K562 (cell line): ENCODE measurements at regions not wholly inside any gene's neighbourhood (a gene's known extent, or its start where the extent isn't known, plus 50 kb on each side); places are given as distances from the start of the nearest gene placed in this dataset.

Experiments
- ATAC-seq: fragments of 200-7000 bp; cut with Tn5 transposase; 3 replicates; pipeline ENCODE4 v1.9.1; 2020; ENCODE audit warnings: moderate library complexity
- BruUV-seq: library from RNA; stranded (reverse); fragments of 400-500 nt; replicated peaks from 2 replicates; lab custom pipeline; 2021; lab: Mats Ljungman, UMichigan
- CTCF ChIA-PET: fragments of 300-600 bp; formaldehyde crosslinking; extraction: SDS; loops from one replicate; lab custom pipeline; 2021; ENCODE audit warnings: low intra/inter-chr PET ratio; lab: Yijun Ruan, JAX
- POLR2A ChIA-PET: fragments of 300-600, 350-650 bp; sonication (Branson Sonifier 250); formaldehyde crosslinking; extraction: SDS; loops from one replicate; lab custom pipeline; 2021; ENCODE audit warnings: antibody characterized with exemption, inconsistent platforms; lab: Yijun Ruan, JAX
- DNase-seq, 4 experiments: peaks; one replicate each; pipeline versions ENCODE4 v3.0.0 to v3.0.0-alpha.2; 2011 to 2018; ENCODE audit warnings: low spot score in 3 of 4, mixed read lengths in 3 of 4; ENCODE audit errors: extremely low read depth in 1 of 4
- FAIRE-seq: peaks from 2 replicates; lab custom pipeline; 2011; peaks lifted over from hg19 to GRCh38; lab: Jason Lieb, UNC
- H2AFZ ChIP-seq: 2 replicates; pipeline ENCODE4 v1.6.0; 2011; ENCODE audit warnings: low read depth, low read length, control low read depth, inconsistent platforms
- H3K27ac ChIP-seq: fragments of 200-600 bp; 3 replicates; pipeline ENCODE4 v1.8.0; 2011; ENCODE audit warnings: low read depth, mild to moderate bottlenecking, control low read depth, inconsistent platforms, low read length, moderate library complexity, mixed read lengths; ENCODE audit errors: extremely low read depth
- H3K27me3 ChIP-seq, 2 experiments: fragments of 300-600 bp in 1 of 2; 2 replicates in 1 of 2; 3 replicates in 1 of 2; pipeline versions ENCODE4 v1.6.0 to v1.8.0; 2011; ENCODE audit warnings: inconsistent platforms in 2 of 2, low read length in 2 of 2, mild to moderate bottlenecking in 1 of 2, mixed read lengths in 1 of 2, moderate library complexity in 1 of 2; ENCODE audit not compliant: control insufficient read depth in 2 of 2, insufficient read depth in 2 of 2
- H3K36me3 ChIP-seq: fragments of 300-600 bp; 3 replicates; pipeline ENCODE4 v1.8.0; 2011; ENCODE audit warnings: mild to moderate bottlenecking, low read length, inconsistent platforms; ENCODE audit not compliant: control insufficient read depth, insufficient read depth
- H3K4me1 ChIP-seq, 2 experiments: fragments of 200-600 bp in 1 of 2; replicated peaks in 1 of 2; 2 replicates in 1 of 2; 3 replicates in 1 of 2; pipeline versions ENCODE4 v1.5.1 to v1.8.0; 2011; ENCODE audit warnings: inconsistent platforms in 2 of 2, low read length in 2 of 2, mild to moderate bottlenecking in 1 of 2, mixed read lengths in 1 of 2, moderate library complexity in 1 of 2; ENCODE audit not compliant: control insufficient read depth in 2 of 2, insufficient read depth in 2 of 2
- H3K4me2 ChIP-seq: 2 replicates; pipeline ENCODE4 v1.6.1; 2011; ENCODE audit warnings: low read length, control low read depth, inconsistent platforms, mixed read lengths; ENCODE audit not compliant: insufficient read depth
- H3K4me3 ChIP-seq: fragments of 200-600 bp; sonication (generic), shearing (Covaris generic); 2 replicates; pipeline ENCODE4 v1.5.1; 2016; ENCODE audit warnings: control low read depth, inconsistent platforms
- H3K79me2 ChIP-seq: fragments of 200-600 bp; 3 replicates; pipeline ENCODE4 v1.8.0; 2011; ENCODE audit warnings: low read length, inconsistent platforms; ENCODE audit not compliant: control insufficient read depth, insufficient read depth
- H3K9ac ChIP-seq, 2 experiments: 2 replicates each; pipeline versions ENCODE4 v1.6.0 to v1.6.1; 2011; ENCODE audit warnings: low read depth in 2 of 2, low read length in 2 of 2, control low read depth in 1 of 2, inconsistent platforms in 1 of 2, mild to moderate bottlenecking in 1 of 2, mixed read lengths in 1 of 2; ENCODE audit not compliant: insufficient read depth in 1 of 2
- H3K9me1 ChIP-seq: one replicate; pipeline ENCODE4 v1.6.0; 2011; ENCODE audit warnings: inconsistent platforms, mild to moderate bottlenecking, low read length, moderate library complexity; ENCODE audit not compliant: control insufficient read depth, insufficient read depth
- H3K9me3 ChIP-seq: replicated peaks from 2 replicates; pipeline ENCODE4 v1.5.1; 2011; ENCODE audit warnings: low read depth, low read length, inconsistent platforms; ENCODE audit not compliant: control insufficient read depth, insufficient read depth
- H4K20me1 ChIP-seq: replicated peaks from 2 replicates; pipeline ENCODE4 v1.6.1; 2011; ENCODE audit warnings: low read length, inconsistent platforms, mixed read lengths; ENCODE audit not compliant: control insufficient read depth, insufficient read depth
- CCAR2 ChIP-seq: fragments of 200-400 bp; formaldehyde crosslinking; IDR thresholded peaks from 2 replicates; pipeline ENCODE4 v1.6.1; 2017; ENCODE audit warnings: mild to moderate bottlenecking, low read depth, low read length
- JUNB ChIP-seq: fragments of 450-650 bp; formaldehyde crosslinking; conservative IDR thresholded peaks from 2 replicates; pipeline ENCODE4 v1.4.0; 2020; ENCODE audit warnings: mild to moderate bottlenecking
- MCM7 ChIP-seq, 2 experiments: fragments of 450-650 bp; IDR thresholded peaks; 2 replicates each; pipeline ENCODE4 v1.6.1; 2016 to 2018
- ZNF140 ChIP-seq: fragments of 250-450 bp; sonication (Bioruptor Pico); IDR thresholded peaks from 2 replicates; pipeline ENCODE4 v1.8.0; 2021; ENCODE audit warnings: moderate library complexity, mild to moderate bottlenecking, inconsistent platforms
- ZNF217 ChIP-seq: sonication (generic); formaldehyde crosslinking; IDR thresholded peaks from 2 replicates; pipeline ENCODE4 v1.8.0; 2022; ENCODE audit warnings: mild to moderate bottlenecking, missing genetic modification reagents
- WGBS: fragments of 100-300 bp; shearing (Covaris generic); methylation state at CpG from one replicate; pipeline ENCODE4 v1.1.6; 2016; ENCODE audit warnings: low coverage, mixed read lengths; ENCODE audit not compliant: insufficient coverage; ENCODE audit errors: missing lambda C conversion rate; 5-methylcytosine and 5-hydroxymethylcytosine counted together
- in situ Hi-C: fragments of 300-500 bp; cut with MboI; formaldehyde crosslinking; loops from 4 replicates; pipeline ENCODE4 v1.15.0; 2018; ENCODE audit warnings: inconsistent platforms, mixed read lengths
- intact Hi-C: fragments of 100-400 bp; cut with micrococcal nuclease; formaldehyde crosslinking; loops from 2 replicates; pipeline ENCODE4 v1.14.2; 2022
- TF ChIP-seq, protein P1 (sequence below), 2 experiments: fragments of 250-450 bp in 1 of 2; fragments of 450-650 bp in 1 of 2; sonication (Bioruptor Pico) in 1 of 2; IDR thresholded peaks; 2 replicates each; pipeline versions ENCODE4 v1.6.1 to v1.8.0; 2016 to 2021; ENCODE audit warnings: mild to moderate bottlenecking in 2 of 2, moderate library complexity in 2 of 2, missing compliant biosample characterization in 1 of 2, missing genetic modification characterization in 1 of 2
- TF ChIP-seq, protein P2 (sequence below): fragments of 450-650 bp; IDR thresholded peaks from 2 replicates; pipeline ENCODE4 v1.6.1; 2016
- TF ChIP-seq, protein P3 (sequence below): sonication (generic); formaldehyde crosslinking; IDR thresholded peaks from 2 replicates; pipeline ENCODE4 v1.8.1; 2022; ENCODE audit warnings: missing genetic modification reagents
- TF ChIP-seq, protein P4 (sequence below), 2 experiments: IDR thresholded peaks; 2 replicates each; pipeline ENCODE4 v1.6.1; 2012; ENCODE audit warnings: improper control_type of control experiment in 2 of 2, low read depth in 2 of 2, low read length in 2 of 2, borderline replicate concordance in 1 of 2
- TF ChIP-seq, protein P5 (sequence below): fragments of 250-450 bp; sonication (Bioruptor Pico); IDR thresholded peaks from 2 replicates; pipeline ENCODE4 v1.4.0; 2020; ENCODE audit warnings: mild to moderate bottlenecking, moderate library complexity
- TF ChIP-seq, protein P6 (sequence below): fragments of 450-650 bp; formaldehyde crosslinking; IDR thresholded peaks from 2 replicates; pipeline ENCODE4 v1.4.0; 2022; ENCODE audit warnings: missing genetic modification characterization

DNA sequence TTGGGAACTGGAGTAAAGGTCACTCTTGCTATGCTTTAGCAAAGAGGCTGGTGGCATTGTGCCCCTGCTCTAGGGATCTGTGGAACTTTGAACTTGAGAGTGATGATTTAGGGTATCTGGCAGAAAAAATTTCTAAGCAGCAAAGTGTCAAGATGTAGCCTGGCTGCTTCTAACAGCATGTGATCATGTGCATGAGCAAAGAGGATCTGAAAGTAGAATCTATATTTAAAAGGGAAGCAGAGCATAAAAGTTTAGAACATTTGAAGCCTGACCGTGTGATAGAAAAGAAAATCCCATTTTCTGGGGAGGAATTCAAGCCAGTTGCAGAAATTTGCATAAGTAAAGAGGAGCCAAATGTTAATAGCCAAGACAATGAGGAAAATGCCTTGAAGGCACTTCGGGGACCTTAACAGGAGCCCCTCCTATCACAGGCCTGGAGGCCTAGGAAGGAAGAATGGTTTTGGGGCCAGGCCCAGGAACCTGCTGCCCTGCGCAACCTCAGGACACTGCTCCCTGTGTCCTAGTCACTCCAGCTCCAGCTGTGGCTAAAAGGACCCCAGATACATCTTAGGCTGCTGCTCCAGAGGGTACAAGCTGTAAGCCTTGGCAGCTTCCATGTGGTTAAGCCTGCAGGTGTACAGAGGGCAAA lies 212.2 kb upstream of the LINGO1 start:
- H3K27me3 ChIP-seq = peaks cover 15 to 25% of the 10 kb centered on the region in 2 experiments
- FAIRE-seq (no peak), ATAC-seq (no peak), DNase-seq (no peak)
- ChIA-PET CTCF (no interaction called here), POLR2A (no interaction called here)
- H3K4me2 ChIP-seq = no peak overlapping the region
- H2AFZ ChIP-seq = no peak overlapping the region
- peaks cover 5% of the 10 kb centered on the region; the same call in 1 of the 2 replicates for H4K20me1 ChIP-seq
- in situ Hi-C loops = no loop called here
- no peaks in the 10 kb centered on the region for H3K79me2 ChIP-seq
- H3K9me3 ChIP-seq = no peaks in the 10 kb centered on the region
- no peak overlapping the region for H3K4me3 ChIP-seq
- TF ChIP-seq MCM7 (IDR thresholded peaks at IDR 0.05) (no peak), ZNF217 (CRISPR knock-in tag) (no peak), ZNF140 (CRISPR knock-in tag) (no peak), CCAR2 (no peak), JUNB (CRISPR knock-in tag) (no peak)
- TF ChIP-seq, protein P1, sequence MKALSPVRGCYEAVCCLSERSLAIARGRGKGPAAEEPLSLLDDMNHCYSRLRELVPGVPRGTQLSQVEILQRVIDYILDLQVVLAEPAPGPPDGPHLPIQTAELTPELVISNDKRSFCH (CRISPR knock-in tag; IDR thresholded peaks at IDR 0.05) = no peak
- TF ChIP-seq, protein P1 (tag; IDR thresholded peaks at IDR 0.05) = no peak
- TF ChIP-seq, protein P2, sequence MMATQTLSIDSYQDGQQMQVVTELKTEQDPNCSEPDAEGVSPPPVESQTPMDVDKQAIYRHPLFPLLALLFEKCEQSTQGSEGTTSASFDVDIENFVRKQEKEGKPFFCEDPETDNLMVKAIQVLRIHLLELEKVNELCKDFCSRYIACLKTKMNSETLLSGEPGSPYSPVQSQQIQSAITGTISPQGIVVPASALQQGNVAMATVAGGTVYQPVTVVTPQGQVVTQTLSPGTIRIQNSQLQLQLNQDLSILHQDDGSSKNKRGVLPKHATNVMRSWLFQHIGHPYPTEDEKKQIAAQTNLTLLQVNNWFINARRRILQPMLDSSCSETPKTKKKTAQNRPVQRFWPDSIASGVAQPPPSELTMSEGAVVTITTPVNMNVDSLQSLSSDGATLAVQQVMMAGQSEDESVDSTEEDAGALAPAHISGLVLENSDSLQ = no peak
- TF ChIP-seq, protein P3, sequence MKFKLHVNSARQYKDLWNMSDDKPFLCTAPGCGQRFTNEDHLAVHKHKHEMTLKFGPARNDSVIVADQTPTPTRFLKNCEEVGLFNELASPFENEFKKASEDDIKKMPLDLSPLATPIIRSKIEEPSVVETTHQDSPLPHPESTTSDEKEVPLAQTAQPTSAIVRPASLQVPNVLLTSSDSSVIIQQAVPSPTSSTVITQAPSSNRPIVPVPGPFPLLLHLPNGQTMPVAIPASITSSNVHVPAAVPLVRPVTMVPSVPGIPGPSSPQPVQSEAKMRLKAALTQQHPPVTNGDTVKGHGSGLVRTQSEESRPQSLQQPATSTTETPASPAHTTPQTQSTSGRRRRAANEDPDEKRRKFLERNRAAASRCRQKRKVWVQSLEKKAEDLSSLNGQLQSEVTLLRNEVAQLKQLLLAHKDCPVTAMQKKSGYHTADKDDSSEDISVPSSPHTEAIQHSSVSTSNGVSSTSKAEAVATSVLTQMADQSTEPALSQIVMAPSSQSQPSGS (CRISPR knock-in tag) = no peak
- TF ChIP-seq, protein P4, sequence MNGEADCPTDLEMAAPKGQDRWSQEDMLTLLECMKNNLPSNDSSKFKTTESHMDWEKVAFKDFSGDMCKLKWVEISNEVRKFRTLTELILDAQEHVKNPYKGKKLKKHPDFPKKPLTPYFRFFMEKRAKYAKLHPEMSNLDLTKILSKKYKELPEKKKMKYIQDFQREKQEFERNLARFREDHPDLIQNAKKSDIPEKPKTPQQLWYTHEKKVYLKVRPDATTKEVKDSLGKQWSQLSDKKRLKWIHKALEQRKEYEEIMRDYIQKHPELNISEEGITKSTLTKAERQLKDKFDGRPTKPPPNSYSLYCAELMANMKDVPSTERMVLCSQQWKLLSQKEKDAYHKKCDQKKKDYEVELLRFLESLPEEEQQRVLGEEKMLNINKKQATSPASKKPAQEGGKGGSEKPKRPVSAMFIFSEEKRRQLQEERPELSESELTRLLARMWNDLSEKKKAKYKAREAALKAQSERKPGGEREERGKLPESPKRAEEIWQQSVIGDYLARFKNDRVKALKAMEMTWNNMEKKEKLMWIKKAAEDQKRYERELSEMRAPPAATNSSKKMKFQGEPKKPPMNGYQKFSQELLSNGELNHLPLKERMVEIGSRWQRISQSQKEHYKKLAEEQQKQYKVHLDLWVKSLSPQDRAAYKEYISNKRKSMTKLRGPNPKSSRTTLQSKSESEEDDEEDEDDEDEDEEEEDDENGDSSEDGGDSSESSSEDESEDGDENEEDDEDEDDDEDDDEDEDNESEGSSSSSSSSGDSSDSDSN (IDR thresholded peaks at IDR 0.05; ENCODE audit: borderline replicate concordance in 1 of 2, low read depth in 2 of 2, low read length in 2 of 2) = no peak
- TF ChIP-seq, protein P5, sequence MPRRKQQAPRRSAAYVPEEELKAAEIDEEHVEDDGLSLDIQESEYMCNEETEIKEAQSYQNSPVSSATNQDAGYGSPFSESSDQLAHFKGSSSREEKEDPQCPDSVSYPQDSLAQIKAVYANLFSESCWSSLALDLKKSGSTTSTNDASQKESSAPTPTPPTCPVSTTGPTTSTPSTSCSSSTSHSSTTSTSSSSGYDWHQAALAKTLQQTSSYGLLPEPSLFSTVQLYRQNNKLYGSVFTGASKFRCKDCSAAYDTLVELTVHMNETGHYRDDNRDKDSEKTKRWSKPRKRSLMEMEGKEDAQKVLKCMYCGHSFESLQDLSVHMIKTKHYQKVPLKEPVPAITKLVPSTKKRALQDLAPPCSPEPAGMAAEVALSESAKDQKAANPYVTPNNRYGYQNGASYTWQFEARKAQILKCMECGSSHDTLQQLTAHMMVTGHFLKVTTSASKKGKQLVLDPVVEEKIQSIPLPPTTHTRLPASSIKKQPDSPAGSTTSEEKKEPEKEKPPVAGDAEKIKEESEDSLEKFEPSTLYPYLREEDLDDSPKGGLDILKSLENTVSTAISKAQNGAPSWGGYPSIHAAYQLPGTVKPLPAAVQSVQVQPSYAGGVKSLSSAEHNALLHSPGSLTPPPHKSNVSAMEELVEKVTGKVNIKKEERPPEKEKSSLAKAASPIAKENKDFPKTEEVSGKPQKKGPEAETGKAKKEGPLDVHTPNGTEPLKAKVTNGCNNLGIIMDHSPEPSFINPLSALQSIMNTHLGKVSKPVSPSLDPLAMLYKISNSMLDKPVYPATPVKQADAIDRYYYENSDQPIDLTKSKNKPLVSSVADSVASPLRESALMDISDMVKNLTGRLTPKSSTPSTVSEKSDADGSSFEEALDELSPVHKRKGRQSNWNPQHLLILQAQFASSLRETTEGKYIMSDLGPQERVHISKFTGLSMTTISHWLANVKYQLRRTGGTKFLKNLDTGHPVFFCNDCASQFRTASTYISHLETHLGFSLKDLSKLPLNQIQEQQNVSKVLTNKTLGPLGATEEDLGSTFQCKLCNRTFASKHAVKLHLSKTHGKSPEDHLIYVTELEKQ (CRISPR knock-in tag) = no peak
- TF ChIP-seq, protein P6, sequence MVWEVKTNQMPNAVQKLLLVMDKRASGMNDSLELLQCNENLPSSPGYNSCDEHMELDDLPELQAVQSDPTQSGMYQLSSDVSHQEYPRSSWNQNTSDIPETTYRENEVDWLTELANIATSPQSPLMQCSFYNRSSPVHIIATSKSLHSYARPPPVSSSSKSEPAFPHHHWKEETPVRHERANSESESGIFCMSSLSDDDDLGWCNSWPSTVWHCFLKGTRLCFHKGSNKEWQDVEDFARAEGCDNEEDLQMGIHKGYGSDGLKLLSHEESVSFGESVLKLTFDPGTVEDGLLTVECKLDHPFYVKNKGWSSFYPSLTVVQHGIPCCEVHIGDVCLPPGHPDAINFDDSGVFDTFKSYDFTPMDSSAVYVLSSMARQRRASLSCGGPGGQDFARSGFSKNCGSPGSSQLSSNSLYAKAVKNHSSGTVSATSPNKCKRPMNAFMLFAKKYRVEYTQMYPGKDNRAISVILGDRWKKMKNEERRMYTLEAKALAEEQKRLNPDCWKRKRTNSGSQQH (CRISPR knock-in tag) = no peak
- no peaks in the 10 kb centered on the region for H3K4me1 ChIP-seq
- BruUV-seq = no TSS peak
- no peak overlapping the region for H3K27ac ChIP-seq
- 7% methylated on average over 3 of the region's 3 CpGs for WGBS
- no peaks in the 10 kb centered on the region for H3K9me1 ChIP-seq
- intact Hi-C loops = no loop called here
- H3K9ac ChIP-seq = no peak overlapping the region
- no peaks in the 10 kb centered on the region for H3K36me3 ChIP-seq
